H9 (cell line): ENCODE measurements at regions not wholly inside any gene's neighbourhood (a gene's known extent, or its start where the extent isn't known, plus 50 kb on each side); places are given as distances from the start of the nearest gene placed in this dataset.

Source experiments
- DNase-seq: peaks from one replicate; pipeline ENCODE4 v3.0.0-alpha.2; 2017
- H2AFZ ChIP-seq: one replicate; pipeline ENCODE4 v1.6.1; 2013; ENCODE audit warnings: mild to moderate bottlenecking, low read length, control low read depth, moderate library complexity
- H2AK5ac ChIP-seq: 2 replicates; pipeline ENCODE4 v1.6.1; 2013; ENCODE audit warnings: low read length, control low read depth, mixed read lengths; ENCODE audit not compliant: insufficient read length
- H2BK120ac ChIP-seq: one replicate; pipeline ENCODE4 v1.6.1; 2013; ENCODE audit warnings: low read depth, mild to moderate bottlenecking, low read length, control low read depth, inconsistent platforms; ENCODE audit not compliant: poor library complexity, severe bottlenecking
- H2BK12ac ChIP-seq: 2 replicates; pipeline ENCODE4 v1.6.1; 2013; ENCODE audit warnings: low read length, control low read depth, mixed read lengths, low read depth; ENCODE audit not compliant: insufficient read length
- H2BK15ac ChIP-seq: 2 replicates; pipeline ENCODE4 v1.6.1; 2013; ENCODE audit warnings: low read depth, low read length, control low read depth
- H2BK20ac ChIP-seq: one replicate; pipeline ENCODE4 v1.6.1; 2013; ENCODE audit warnings: low read depth, mild to moderate bottlenecking, low read length, control low read depth, inconsistent platforms; ENCODE audit not compliant: poor library complexity, severe bottlenecking
- H2BK5ac ChIP-seq: 2 replicates; pipeline ENCODE4 v1.6.1; 2013; ENCODE audit warnings: low read length, control low read depth, mixed read lengths; ENCODE audit not compliant: insufficient read length
- H3K14ac ChIP-seq: 2 replicates; pipeline ENCODE4 v1.6.1; 2013; ENCODE audit warnings: low read length, control low read depth; ENCODE audit not compliant: insufficient read depth
- H3K18ac ChIP-seq: 2 replicates; pipeline ENCODE4 v1.6.1; 2013; ENCODE audit warnings: low read depth, mild to moderate bottlenecking, mixed read lengths, low read length, control low read depth; ENCODE audit not compliant: insufficient read length
- H3K23ac ChIP-seq: 2 replicates; pipeline ENCODE4 v1.6.1; 2013; ENCODE audit warnings: low read length, control low read depth, mixed read lengths, low read depth; ENCODE audit not compliant: insufficient read length
- H3K23me2 ChIP-seq: 2 replicates; pipeline ENCODE4 v1.6.1; 2013; ENCODE audit warnings: low read depth, mild to moderate bottlenecking, mixed read lengths, low read length, control low read depth; ENCODE audit not compliant: insufficient read length, poor library complexity, severe bottlenecking
- H3K27ac ChIP-seq: 2 replicates; pipeline ENCODE4 v1.5.1; 2013; ENCODE audit warnings: low read length, control low read depth, mixed read lengths, low read depth; ENCODE audit not compliant: insufficient read length
- H3K27me3 ChIP-seq: 2 replicates; pipeline ENCODE4 v1.6.1; 2013; ENCODE audit warnings: low read length, control low read depth, inconsistent platforms; ENCODE audit not compliant: insufficient read depth
- H3K4ac ChIP-seq: 2 replicates; pipeline ENCODE4 v1.6.1; 2013; ENCODE audit warnings: low read depth, mild to moderate bottlenecking, control low read depth, inconsistent platforms, low read length, moderate library complexity
- H3K4me1 ChIP-seq: 2 replicates; pipeline ENCODE4 v1.6.1; 2013; ENCODE audit warnings: low read length, control low read depth, inconsistent platforms; ENCODE audit not compliant: insufficient read depth
- H3K4me2 ChIP-seq: 2 replicates; pipeline ENCODE4 v1.6.1; 2013; ENCODE audit warnings: low read length, control low read depth, mixed read lengths; ENCODE audit not compliant: insufficient read length, insufficient read depth
- H3K56ac ChIP-seq: 2 replicates; pipeline ENCODE4 v1.6.1; 2013; ENCODE audit warnings: low read depth, mild to moderate bottlenecking, mixed read lengths, low read length, control low read depth; ENCODE audit not compliant: insufficient read length
- H3K79me1 ChIP-seq: 2 replicates; pipeline ENCODE4 v1.6.1; 2013; ENCODE audit warnings: low read depth, mild to moderate bottlenecking, moderate library complexity, low read length, control low read depth, inconsistent platforms; ENCODE audit not compliant: insufficient read depth, poor library complexity, severe bottlenecking
- H3K79me2 ChIP-seq: 2 replicates; pipeline ENCODE4 v1.6.1; 2013; ENCODE audit warnings: low read length, control low read depth, inconsistent platforms; ENCODE audit not compliant: insufficient read depth
- H3K9ac ChIP-seq: 2 replicates; pipeline ENCODE4 v1.6.1; 2013; ENCODE audit warnings: low read length, control low read depth, mixed read lengths; ENCODE audit not compliant: insufficient read length; ENCODE audit errors: extremely low read depth
- H3K9me3 ChIP-seq: one replicate; pipeline ENCODE4 v1.6.1; 2013; ENCODE audit warnings: low read depth, low read length, inconsistent platforms; ENCODE audit not compliant: control insufficient read depth
- H3T11ph ChIP-seq: one replicate; pipeline ENCODE4 v1.6.1; 2013; ENCODE audit warnings: mild to moderate bottlenecking, low read length, control low read depth, inconsistent platforms
- H4K20me1 ChIP-seq: one replicate; pipeline ENCODE4 v1.6.1; 2013; ENCODE audit not compliant: control insufficient read depth, insufficient read length, insufficient read depth
- H4K5ac ChIP-seq: 2 replicates; pipeline ENCODE4 v1.6.1; 2013; ENCODE audit warnings: low read depth, mild to moderate bottlenecking, mixed read lengths, low read length, control low read depth; ENCODE audit not compliant: insufficient read length
- H4K8ac ChIP-seq: replicated peaks from 2 replicates; pipeline ENCODE4 v1.6.1; 2013; ENCODE audit warnings: low read length, control low read depth, mixed read lengths, low read depth; ENCODE audit not compliant: insufficient read length
- H4K91ac ChIP-seq: 2 replicates; pipeline ENCODE4 v1.6.1; 2013; ENCODE audit warnings: low read depth, mild to moderate bottlenecking, moderate library complexity, mixed read lengths, low read length, control low read depth; ENCODE audit not compliant: insufficient read length
- H3K27ac Mint-ChIP-seq, 3 experiments: 2 replicates in 2 of 3; 3 replicates in 1 of 3; pipeline ENCODE4 v1.8.0; 2020 to 2021; ENCODE audit warnings: mixed read lengths in 3 of 3, mild to moderate bottlenecking in 1 of 3, moderate library complexity in 1 of 3
- H3K27me3 Mint-ChIP-seq: 2 replicates; pipeline ENCODE4 v1.8.0; 2021; ENCODE audit warnings: low read depth, mild to moderate bottlenecking, moderate library complexity, mixed read lengths
- H3K36me3 Mint-ChIP-seq, 3 experiments: 2 replicates in 2 of 3; 3 replicates in 1 of 3; pipeline ENCODE4 v1.8.0; 2020 to 2021; ENCODE audit warnings: low read depth in 3 of 3, mixed read lengths in 3 of 3; ENCODE audit not compliant: insufficient read depth in 1 of 3
- H3K4me1 Mint-ChIP-seq, 2 experiments: 2 replicates each; pipeline ENCODE4 v1.8.0; 2020; ENCODE audit warnings: mixed read lengths in 2 of 2
- H3K4me3 Mint-ChIP-seq, 2 experiments: 2 replicates in 1 of 2; 3 replicates in 1 of 2; pipeline ENCODE4 v1.8.0; 2020 to 2021; ENCODE audit warnings: mild to moderate bottlenecking in 2 of 2, mixed read lengths in 2 of 2, moderate library complexity in 1 of 2
- H3K9me3 Mint-ChIP-seq, 2 experiments: 2 replicates in 1 of 2; 3 replicates in 1 of 2; pipeline ENCODE4 v1.8.0; 2020; ENCODE audit warnings: mild to moderate bottlenecking in 2 of 2, mixed read lengths in 2 of 2, moderate library complexity in 1 of 2
- WGBS: extraction: QIAGEN DNeasy Blood & Tissue Kit; methylation state at CpG from one replicate; pipeline ENCODE4 v1.1.7; 2013; ENCODE audit warnings: missing lambda C conversion rate, low lambda C conversion rate, mixed read lengths; ENCODE audit not compliant: insufficient read length; ENCODE audit errors: extremely low coverage; 5-methylcytosine and 5-hydroxymethylcytosine counted together
- TF ChIP-seq, protein P1 (sequence below): fragments of 200-600 bp; sonication (generic); conservative IDR thresholded peaks from 3 replicates; pipeline ENCODE4 v1.8.0; 2021; ENCODE audit warnings: antibody characterized with exemption, mild to moderate bottlenecking

DNA sequence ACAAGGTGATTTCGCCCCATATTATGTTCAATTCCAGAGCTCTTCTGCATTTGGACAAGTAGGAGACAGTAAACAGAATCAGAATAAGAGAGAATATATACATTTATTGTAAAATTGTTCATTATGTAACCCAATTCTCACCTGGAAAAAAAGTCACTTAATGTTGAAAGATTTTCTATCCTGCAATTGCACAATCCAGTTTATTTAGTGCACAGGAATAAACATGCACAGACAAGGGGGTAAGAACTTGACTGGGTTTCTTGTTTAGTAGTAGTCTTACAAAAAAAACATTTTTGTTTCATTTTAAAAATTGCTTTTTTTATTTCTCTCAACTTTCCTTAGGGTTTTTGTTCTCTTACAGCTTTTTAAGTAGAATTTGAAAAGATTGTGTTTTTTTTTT lies 126.6 kb downstream of the SAMD9 start:
- no peak overlapping the region for H3K23ac ChIP-seq
- TF ChIP-seq, protein P1, sequence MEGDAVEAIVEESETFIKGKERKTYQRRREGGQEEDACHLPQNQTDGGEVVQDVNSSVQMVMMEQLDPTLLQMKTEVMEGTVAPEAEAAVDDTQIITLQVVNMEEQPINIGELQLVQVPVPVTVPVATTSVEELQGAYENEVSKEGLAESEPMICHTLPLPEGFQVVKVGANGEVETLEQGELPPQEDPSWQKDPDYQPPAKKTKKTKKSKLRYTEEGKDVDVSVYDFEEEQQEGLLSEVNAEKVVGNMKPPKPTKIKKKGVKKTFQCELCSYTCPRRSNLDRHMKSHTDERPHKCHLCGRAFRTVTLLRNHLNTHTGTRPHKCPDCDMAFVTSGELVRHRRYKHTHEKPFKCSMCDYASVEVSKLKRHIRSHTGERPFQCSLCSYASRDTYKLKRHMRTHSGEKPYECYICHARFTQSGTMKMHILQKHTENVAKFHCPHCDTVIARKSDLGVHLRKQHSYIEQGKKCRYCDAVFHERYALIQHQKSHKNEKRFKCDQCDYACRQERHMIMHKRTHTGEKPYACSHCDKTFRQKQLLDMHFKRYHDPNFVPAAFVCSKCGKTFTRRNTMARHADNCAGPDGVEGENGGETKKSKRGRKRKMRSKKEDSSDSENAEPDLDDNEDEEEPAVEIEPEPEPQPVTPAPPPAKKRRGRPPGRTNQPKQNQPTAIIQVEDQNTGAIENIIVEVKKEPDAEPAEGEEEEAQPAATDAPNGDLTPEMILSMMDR = no peak
- no CpG with 5 or more reads among the region's 1 CpG for WGBS
- H2BK5ac ChIP-seq = no peak overlapping the region
- no peak for DNase-seq
- no peaks in the 10 kb centered on the region for H3K79me2 ChIP-seq
- no peaks in the 10 kb centered on the region for H3K27me3 Mint-ChIP-seq
- 0 out of 2 replicates have a peak, but pooled peaks cover 3% of the 10 kb centered on the region for H3K4me1 ChIP-seq
- no peak overlapping the region for H2BK20ac ChIP-seq
- H2BK15ac ChIP-seq = no peak overlapping the region
- no peaks in the 10 kb centered on the region for H3K9me3 Mint-ChIP-seq
- H3K27ac Mint-ChIP-seq = no peak overlapping the region
- no peak overlapping the region for H3K14ac ChIP-seq
- no peaks in the 10 kb centered on the region for H3K9me3 ChIP-seq
- H3K36me3 Mint-ChIP-seq = no peaks in the 10 kb centered on the region
- no peak overlapping the region for H3K4me2 ChIP-seq
- H3K79me1 ChIP-seq = no peaks in the 10 kb centered on the region
- H2AFZ ChIP-seq = no peak overlapping the region
- H4K20me1 ChIP-seq = no peaks in the 10 kb centered on the region
- no peak overlapping the region for H2BK120ac ChIP-seq
- H3T11ph ChIP-seq = no peak overlapping the region
- H3K9ac ChIP-seq = no peak overlapping the region
- no peak overlapping the region for H3K56ac ChIP-seq
- H3K23me2 ChIP-seq = no peaks in the 10 kb centered on the region
- H3K27me3 ChIP-seq = no peaks in the 10 kb centered on the region
- H3K27ac ChIP-seq = no peak overlapping the region
- no peak overlapping the region for H3K4ac ChIP-seq
- H4K91ac ChIP-seq = no peak overlapping the region
- H4K8ac ChIP-seq = no peak overlapping the region
- H4K5ac ChIP-seq = no peak overlapping the region
- no peak overlapping the region for H2AK5ac ChIP-seq
- H2BK12ac ChIP-seq = no peak overlapping the region
- H3K4me3 Mint-ChIP-seq = no peak overlapping the region
- no peak overlapping the region for H3K18ac ChIP-seq
- H3K4me1 Mint-ChIP-seq = peaks cover 15 to 18% of the 10 kb centered on the region in 2 experiments
